ENCODE measurements at regions not wholly inside any gene's neighbourhood (a gene's known extent, or its start where the extent isn't known, plus 50 kb on each side); places are given as distances from the start of the nearest gene placed in this dataset.

DNA sequence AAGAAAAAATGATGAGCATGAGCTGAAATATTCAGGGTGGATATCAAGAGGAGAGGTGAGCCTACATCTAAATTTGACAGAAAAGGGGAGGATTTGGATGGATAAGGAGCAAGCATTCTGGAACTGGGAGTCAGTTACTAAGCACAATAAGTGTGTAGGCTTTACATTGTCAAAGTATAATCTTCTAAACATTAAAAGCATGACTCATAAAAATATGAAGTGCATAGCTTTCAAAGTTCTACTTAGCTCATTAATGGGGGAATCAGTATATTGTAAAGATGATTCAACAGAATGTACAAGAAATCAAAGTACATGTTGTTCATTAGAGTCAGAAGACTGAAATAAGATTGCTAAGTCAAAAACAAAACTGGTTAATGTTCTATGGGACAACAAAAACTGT is 248.0 kb upstream of the GAS1 start:
- TF ChIP-seq POLR2AphosphoS5 (IDR thresholded peaks at IDR 0.05; ENCODE audit: low read depth, low read length): no peak
- TF ChIP-seq POLR2A (IDR thresholded peaks at IDR 0.05; ENCODE audit: low read depth, low read length): no peak

Data from GM12892 (cell line).